HG03159 (cell line): ENCODE measurements at regions not wholly inside any gene's neighbourhood (a gene's known extent, or its start where the extent isn't known, plus 50 kb on each side); places are given as distances from the start of the nearest gene placed in this dataset.
"Not testable (repeated sequence)": the region's sequence is repeated elsewhere in the genome, so short reads cannot be mapped to it uniquely, and the experiment has no call there.

Experiments used
- ATAC-seq: cut with Tn5 transposase; IDR thresholded peaks from one replicate; pipeline ENCODE4 v1.9.1; 2021; ENCODE audit warnings: mild to moderate bottlenecking, moderate library complexity; ENCODE audit not compliant: unreplicated experiment

DNA sequence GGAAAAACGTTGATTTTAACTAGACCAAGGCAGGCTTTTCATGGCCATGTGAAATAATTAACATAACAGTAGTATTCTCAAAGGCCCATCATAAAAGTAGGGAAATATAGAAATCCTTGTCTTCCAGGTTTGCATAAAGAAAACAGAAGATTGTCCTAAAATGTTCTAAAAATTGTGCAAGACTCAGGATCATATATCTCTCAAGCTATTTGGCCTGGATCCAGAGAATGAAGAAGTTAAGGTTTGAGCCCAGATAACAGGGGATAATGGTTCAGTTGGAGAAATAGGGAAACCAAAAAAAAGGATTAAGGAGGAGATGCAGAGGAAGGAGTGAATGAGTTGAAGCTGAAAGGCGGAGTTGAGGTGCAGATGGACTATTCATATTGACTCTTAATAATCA lies 555.5 kb upstream of the NR5A2 start:
- no peak for ATAC-seq

DNA sequence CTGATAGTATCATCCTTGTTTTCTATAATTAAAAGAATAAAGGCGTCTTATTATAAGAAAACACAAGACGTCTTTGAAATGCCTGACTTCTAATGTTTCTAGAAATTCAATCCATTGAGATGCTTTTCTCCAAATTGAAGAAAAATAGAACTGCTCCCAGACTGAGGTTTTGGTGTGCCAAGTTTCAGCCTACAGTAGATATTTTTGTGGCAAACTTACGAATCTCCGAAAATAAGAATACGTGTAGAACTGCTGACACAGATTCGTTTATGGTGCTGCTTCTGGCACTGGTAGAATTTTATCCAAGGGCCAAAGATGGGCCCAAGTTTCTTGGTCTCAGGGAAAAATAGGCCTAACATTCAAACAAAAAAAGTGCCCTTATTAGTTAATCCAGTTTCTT lies 554.5 kb upstream of the NR5A2 start:
- ATAC-seq, result no peak

- ATAC-seq, result no peak
Measured at GRCh38 chr1:199474738-199475137, 552.8 kb upstream of the NR5A2 start.

GRCh38 chr1:199482426-199482825 lies 545.1 kb upstream of the NR5A2 start:
- no peak for ATAC-seq

- no peak for ATAC-seq
Measured at GRCh38 chr1:199489594-199489993, 537.9 kb upstream of the NR5A2 start.

- ATAC-seq, result no peak
Measured at GRCh38 chr1:199490769-199491527, 536.6 kb upstream of the NR5A2 start.

DNA sequence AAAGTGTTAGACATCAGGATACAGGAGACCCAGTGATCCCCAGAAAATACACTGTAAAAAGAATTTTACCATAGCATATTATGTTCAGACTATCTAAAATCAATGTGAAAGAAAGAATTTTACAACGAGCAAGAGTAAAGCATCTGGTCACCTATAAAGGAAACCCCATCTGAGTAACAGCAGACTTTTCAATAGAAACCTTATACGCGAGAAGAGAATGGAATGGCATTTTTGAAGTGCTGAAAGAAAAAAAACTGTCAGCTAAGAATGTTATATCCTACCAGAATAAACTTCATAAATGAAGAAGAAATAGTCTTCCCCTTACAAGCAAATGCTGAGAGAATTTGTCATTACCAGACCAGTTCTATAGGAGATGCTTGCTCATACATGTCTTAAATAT lies 532.1 kb upstream of the NR5A2 start:
- no peak for ATAC-seq

- ATAC-seq, result peak; percentile 79
Measured at GRCh38 chr1:199498802-199499201, 528.7 kb upstream of the NR5A2 start.

DNA sequence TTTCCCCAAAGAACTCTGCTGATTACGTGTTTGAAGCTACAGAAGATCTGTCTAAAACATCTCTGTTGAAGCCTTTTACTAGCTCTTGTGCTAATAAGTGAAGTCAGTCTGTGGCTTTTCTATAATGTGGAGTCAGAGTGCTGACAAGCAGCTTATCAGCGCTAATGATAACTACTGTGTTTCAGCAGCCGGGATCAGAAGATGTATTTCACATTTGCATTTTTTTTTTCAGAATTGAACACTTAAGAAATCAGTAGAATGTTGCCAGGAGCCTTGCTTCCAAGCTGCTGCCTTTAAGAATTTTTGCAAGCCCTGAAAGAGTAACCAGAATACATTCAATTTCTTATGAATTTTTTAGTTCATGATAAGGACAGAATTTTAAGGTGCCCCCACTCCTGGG lies 519.4 kb upstream of the NR5A2 start:
- no peak for ATAC-seq

DNA sequence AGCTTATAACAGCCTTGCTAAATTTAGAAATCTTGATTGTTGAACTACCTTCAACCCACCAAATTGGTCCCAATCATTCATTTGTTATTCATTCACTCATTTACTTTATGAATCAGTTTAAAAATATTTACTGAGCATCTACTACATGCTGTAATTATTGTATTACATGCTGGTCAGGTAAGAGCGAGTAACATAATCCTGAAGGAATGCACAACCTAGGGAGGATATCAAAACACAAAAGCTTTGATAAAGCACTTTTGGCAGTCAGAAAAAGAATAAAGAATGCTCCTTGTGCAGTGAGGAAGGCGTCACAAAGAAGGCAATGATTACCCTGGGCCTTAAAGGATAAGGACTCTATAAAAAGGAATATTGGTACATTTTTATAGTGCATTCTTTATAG lies 518.9 kb upstream of the NR5A2 start:
- no peak for ATAC-seq

DNA sequence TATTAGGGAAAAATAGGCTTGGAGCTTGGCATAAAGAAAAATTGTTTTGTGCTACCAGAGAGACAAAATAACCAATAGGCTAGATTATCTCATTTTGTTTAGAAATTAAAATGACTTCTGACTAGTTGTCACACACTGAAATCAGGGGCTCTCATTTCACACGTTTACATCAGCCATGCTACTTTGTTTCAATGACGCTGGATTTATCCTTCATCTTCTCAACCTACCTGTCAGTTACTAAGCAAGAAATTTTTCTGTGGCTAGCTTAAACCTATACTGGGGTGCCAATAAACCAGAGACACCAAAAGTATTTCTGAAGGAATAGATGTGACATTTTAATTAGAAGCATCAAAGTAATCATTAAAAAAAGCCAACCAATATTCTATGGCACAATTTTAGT lies 518.1 kb upstream of the NR5A2 start:
- no peak for ATAC-seq

- peak; percentile 88 for ATAC-seq
Measured at GRCh38 chr1:199510314-199510713, 517.2 kb upstream of the NR5A2 start.

DNA sequence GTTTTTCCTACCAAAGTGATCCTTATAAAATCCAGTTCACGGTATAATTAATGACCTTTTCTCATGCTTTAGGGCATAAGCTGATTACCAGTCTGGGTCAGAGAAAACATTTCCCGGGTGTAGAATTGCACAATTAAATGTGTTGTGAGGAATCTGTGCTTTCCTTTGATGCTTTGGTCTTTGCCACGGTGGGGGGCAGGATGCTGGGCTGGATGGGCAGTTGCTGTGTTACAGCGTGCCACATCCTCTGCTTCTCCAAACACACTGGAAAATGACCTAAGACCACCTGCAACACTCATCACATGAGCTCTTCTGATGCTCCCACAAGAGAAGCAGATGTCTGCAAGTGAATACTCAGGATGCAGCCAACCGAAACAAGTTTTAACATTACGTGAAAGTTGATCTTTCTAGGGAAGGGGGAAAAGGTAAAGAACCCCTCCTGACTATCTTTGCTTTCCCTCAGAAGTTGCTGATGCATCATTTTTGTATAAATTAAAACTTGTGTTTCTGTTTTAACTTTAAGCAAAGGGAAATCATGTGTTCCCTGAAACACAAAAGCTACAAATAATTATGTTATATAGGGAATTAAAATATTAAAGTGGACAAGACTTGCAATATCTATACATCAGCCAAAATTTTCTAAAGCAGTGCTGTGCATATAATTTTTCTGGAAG lies 515.3 kb upstream of the NR5A2 start:
- no peak for ATAC-seq

GRCh38 chr1:199515261-199515660 lies 512.2 kb upstream of the NR5A2 start:
- ATAC-seq, result no peak

- no peak for ATAC-seq
Measured at GRCh38 chr1:199522338-199522737, 505.2 kb upstream of the NR5A2 start.

- no peak for ATAC-seq
Measured at GRCh38 chr1:199522936-199523335, 504.6 kb upstream of the NR5A2 start.

GRCh38 chr1:199529324-199529723 lies 498.2 kb upstream of the NR5A2 start:
- ATAC-seq, result no peak

DNA sequence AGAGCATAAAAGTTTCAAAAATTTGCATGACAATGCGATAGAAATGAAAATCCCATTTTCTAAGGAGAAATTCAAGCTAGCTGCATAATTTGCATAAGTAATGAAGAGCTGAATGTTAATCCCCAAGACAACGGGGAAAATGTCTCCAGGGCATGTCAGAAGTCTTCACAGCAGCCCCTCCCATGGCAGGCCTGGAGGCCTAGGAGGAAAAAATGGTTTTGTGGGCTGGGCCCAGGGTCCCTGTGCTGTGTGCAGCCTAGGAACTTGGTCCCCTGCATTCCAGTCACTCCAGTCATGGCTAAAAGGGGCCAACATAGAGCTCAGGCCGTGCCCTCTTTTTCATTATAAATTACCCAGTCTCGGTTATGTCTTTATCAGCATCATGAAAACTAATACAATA lies 494.1 kb upstream of the NR5A2 start:
- ATAC-seq, result not testable (repeated sequence)

DNA sequence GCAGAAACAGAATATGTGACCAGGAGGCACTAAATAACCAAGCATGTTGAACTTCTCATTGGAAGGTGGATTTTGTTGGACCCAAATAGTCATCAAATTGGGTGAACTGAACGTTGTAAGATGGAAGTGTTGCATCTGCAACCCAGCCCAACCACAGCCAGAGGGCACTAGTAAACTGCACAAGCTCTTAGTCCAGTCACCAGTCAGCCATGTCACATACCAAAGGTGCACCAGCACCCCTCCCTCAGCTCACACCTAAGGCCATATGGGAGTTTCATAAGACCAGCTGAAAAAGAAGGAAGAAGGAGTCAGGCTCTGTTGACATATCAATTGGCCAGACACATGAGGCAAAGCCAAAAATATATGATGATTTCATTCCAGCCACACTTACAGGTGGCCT lies 481.7 kb upstream of the NR5A2 start:
- peak; percentile 35 for ATAC-seq

DNA sequence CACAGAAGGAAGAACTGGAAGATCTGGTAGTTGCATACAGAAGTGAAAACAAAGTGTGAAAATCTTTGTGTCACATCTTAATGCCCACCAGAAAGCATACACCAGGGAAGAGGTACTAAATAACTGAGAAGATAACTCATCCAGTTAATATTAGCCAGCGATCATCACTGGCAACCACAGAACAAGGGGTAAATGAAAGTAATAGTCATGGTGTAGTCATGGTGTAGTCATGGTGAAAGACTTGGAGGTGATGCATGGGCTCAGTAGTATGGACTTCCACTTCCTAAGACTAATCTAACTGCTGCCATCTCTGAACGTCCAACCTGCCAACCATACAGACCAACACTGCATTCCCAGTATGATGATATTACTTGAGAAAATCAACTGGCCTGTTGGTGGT lies 481.2 kb upstream of the NR5A2 start:
- ATAC-seq, result peak; percentile 56

DNA sequence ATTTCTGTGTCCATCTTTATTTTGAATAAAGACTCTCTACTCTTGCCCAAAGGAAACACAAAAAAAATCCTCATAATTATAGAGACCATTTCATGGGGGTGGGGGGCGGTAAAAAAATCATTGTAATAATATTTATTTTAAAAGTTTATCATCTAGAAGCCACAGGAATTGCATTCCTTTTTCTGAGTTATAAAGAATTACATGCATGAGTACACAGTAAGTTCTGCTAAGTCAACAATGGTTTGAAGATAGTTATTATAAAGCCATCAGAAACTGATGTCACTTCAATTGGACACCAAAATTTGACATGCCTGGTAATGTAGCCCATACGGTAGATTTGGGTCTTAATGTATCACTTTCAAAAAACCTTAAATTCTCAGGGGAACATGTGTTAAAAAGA lies 478.1 kb upstream of the NR5A2 start:
- ATAC-seq, result no peak

DNA sequence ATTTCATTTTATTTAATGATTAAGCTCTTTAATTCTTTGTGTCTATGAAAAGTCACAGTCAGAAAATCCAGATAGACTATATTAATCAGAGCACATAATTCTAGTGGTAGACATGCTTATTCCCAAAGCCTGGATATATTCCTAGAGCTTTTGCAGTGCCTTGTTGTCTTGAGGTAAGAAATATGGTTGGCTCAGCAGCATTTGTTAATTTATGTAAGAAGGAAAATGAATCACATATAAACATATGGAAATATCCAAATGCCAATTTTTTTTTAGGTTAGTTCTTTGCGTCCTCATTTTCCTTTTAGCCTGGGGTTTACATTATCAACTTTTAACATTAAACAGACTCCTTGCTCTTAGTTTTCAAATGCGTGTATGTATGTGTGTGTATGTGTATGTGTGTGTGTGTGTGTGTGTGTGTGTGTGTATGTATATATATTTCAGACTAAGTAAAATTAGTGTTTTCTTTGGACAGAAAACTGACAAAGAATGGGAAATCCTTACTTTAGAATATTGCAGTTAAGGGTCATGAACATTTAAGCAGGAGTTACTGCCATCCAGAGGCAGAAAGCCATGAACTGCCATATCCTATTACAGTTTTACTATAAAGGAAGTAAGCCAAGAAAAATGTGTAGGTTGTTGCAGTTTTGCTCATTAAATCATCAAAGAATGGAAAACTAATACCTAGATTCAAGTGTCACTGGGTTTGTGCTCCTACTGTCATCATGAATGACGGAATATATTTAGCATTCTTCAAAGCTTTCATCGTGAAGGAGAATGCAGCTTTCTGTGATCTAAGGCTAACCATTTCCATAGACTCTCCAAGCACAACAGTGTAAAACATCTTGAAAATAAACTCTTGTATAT lies 477.1 kb upstream of the NR5A2 start:
- no peak for ATAC-seq
